ENCODE measurements at regions not wholly inside any gene's neighbourhood (a gene's known extent, or its start where the extent isn't known, plus 50 kb on each side); places are given as distances from the start of the nearest gene placed in this dataset.

DNA sequence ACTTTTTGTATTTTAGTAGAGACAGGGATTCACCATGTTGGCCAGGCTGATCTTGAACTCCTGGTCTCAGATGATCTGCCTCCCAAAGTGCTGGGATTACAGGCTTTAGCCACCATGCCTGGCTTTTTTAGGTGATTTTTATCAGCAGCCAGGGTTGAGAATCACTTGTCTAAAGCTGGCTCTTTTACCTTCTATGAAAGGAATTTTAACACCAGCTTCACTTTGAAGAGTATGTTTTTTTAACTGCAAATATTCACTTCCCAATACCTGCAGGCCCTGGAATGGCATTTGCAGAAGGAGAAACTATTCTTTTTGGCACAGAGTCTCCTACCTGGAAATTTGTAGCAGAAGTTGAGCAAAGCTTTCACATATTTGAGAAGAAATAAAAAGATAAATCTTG, 63.6 kb upstream of the NAA20 start:
- DNase-seq (ENCODE audit: low spot score): no peak

DNA sequence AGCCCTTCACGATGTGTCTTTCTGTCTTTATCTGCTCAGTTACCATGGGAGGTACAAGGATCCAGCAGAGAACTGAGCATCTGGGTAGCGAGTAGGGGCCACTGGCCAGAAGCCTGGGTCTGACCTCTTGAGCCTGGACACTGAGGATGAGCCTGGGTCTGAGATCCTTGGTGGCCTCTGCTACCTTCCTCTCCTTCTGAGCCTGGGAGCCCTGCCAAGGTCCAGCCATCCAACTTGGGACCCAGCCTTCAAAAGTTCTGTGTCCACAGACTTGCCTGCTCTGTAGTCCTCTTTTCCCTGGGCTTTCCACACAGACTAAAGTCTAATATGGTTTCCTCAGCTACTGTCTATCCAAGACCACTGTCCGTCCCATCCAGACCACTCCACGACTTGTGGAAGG, 60.2 kb upstream of the NAA20 start:
- no peak for DNase-seq (ENCODE audit: low spot score)

DNA sequence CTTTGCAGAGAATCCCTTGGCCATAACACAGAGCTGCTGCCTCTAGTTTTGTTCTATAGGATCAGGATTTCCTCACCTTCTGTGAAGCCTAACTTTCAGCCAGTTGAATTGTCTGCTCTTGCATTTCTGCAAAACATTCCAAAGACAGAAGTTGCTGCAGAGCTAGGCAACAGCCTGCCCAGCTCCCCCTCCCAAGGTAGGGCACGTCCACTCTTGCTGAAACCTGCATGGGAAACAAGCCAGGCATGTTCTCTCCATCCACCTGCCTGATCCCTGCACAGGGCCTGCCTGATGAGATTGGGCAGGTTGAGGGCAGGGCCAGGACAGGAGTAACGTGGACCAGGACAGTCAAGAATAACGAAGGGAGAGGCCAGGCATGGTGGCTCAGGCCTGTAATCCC, 58.9 kb upstream of the NAA20 start:
- DNase-seq (ENCODE audit: low spot score): no peak

DNA sequence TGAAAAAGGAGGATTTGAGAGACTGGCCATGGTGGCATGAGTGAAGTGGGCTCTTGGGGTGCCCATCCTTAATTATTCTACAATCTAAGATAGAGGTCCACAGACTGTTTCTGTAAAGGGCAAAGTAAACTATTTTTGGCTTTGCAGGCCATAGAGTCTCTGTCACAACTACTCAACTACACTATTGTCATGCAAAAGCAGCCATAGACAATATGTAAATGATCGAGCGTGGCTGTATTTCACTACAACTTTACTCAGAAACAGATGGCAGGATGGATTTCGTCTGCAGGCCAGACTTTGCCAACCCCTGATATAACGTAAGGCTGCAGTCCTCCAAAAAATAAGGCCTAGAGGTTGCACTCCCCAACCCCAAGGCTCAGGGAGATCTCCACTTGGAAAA, 58.2 kb upstream of the NAA20 start:
- no peak for DNase-seq (ENCODE audit: low spot score)

DNA sequence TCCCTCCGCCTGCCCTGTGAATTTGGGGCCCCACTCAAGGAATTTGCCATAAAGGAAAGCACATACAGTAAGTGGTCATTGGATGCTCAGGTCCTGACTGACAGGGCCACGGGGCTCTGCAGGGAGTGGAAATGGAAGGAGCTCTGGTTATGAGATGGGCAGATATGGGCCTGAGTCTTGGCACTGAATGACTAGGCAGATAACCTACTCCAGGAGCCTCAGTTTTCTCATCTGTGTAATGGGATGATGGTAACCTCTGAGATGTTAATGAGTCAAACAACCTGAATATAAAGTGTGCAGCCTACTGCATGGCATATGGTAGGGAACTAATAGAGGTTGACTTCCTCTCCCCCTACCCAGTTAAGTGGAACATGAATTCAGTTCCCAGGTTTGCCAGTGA, 56.4 kb upstream of the NAA20 start:
- no peak for DNase-seq (ENCODE audit: low spot score)

DNA sequence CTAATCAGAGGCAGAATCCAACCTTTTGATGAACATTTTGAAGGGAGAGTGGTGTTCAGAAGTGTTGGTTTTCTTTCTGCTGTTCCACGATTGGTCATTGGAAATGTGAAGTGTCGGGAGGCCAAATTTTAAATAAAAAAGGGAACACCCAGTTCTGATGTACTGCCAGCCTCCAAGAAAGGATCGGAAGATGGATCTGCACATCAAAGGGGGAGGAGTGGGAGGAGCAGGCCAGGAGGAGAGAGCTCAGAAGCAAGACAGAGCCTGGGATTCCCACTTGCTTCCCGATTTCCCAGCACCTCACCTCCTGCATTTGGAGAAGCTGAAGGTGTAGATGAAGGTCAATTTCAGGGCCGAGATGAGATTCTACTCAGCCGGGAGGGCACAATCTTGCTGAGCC, 55.9 kb upstream of the NAA20 start:
- DNase-seq (ENCODE audit: low spot score): no peak

DNA sequence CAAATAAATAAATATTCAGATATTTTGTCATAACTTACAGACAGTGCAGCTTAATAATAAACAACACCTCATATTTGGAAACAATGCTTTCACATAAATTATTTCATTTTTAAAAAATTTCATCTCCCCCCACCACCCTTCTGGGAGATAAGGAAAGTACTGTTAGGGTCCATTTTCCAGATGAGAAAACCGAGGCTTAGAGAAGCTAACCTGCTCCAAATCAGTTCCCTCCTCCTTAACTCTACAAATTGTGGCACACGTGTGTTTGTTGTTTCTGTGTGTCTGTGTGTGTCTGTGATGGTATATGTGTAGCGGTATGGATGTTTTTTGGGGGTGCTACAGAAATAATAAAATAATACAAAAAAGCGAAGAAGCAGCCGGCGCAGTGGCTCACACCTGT, 54.2 kb upstream of the NAA20 start:
- DNase-seq (ENCODE audit: low spot score): no peak

DNA sequence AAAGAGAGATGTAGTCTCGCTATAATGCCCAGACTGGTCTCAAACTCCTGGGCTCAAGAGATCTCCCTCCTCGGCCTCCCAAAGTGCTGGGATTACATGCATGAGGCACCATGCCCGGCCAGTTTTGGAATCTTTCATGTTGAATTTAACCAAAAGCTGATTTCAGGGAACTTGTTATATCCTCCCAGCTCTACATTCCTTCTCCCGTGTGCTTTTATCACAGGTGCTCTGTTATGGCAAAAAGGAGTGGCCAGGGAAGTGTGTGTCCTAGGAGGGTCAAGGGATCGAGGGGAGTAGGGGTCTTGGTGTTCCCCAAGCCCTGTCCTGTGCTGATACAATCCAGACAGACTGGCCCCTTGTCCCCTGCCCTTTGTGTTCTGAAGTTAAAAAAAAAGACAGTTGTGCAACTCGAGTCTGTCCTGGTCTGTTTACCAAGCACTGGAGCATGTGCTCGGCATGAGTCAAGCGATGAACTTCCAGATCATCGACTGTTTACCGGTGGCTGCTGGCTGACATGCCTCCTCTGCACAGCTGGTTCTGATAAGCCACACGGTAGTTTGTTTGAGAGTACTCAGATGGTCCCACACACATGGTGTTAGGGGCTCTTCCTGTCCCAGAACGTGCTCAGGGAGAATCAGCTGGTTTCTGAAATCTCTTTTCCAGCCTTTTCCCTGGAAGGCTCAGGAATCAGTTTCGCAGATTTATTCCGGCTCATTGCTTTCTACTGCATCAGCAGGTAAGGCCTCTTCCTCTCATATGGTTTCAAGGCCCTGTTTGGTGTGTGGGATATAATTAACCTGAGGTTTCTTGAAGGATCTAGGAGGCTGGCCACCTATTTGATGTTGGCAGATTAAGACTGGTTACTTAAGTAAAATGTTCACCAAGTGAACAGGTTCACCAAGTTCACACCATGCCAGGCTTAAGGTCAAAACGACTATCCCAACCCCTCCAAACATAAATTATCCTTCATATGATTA, 52.6 kb upstream of the NAA20 start:
- DNase-seq (ENCODE audit: low spot score): no peak

DNA sequence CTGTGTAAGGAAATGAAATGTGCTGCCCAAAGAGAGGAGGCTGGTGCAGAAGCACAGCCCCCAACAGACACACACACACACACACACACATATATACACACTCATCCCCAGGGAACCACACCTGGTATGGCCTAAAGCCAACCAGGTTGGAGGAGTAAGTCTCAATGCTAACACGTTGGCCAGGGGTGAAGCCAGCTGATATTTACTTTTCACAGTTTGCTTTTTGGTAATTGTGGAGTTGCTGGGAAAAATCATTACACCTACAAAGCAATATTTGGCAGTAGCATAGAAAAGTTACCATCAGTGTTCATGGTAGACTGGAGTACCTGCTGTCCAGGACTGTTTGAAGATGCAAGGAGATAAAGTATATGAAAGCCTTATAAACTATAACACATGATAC, 50.3 kb upstream of the NAA20 start:
- no peak for DNase-seq (ENCODE audit: low spot score)
